OCI-LY1 (cell line): ENCODE measurements at regions not wholly inside any gene's neighbourhood (a gene's known extent, or its start where the extent isn't known, plus 50 kb on each side); places are given as distances from the start of the nearest gene placed in this dataset.

Source experiments
- H2AFZ ChIP-seq: fragments of 200-600 bp; sonication (generic), shearing (Covaris generic); 2 replicates; pipeline ENCODE4 v1.6.0; 2014; ENCODE audit warnings: antibody characterized with exemption, mild to moderate bottlenecking, low read length
- H3F3A ChIP-seq: fragments of 200-600 bp; sonication (generic), shearing (Covaris generic); 2 replicates; pipeline ENCODE4 v1.6.0; 2014; ENCODE audit warnings: mild to moderate bottlenecking, antibody characterized with exemption, low read length, moderate library complexity; ENCODE audit not compliant: insufficient read depth
- H3K27ac ChIP-seq: fragments of 200-600 bp; sonication (generic); 2 replicates; pipeline ENCODE4 v1.5.1; 2014; ENCODE audit warnings: low read length, mixed run types, mild to moderate bottlenecking, low read depth; ENCODE audit not compliant: poor library complexity, severe bottlenecking
- H3K27me3 ChIP-seq: fragments of 200-600 bp; sonication (generic); 2 replicates; pipeline ENCODE4 v1.6.0; 2014; ENCODE audit warnings: antibody characterized with exemption, mild to moderate bottlenecking, low read length, moderate library complexity; ENCODE audit not compliant: insufficient read depth
- H3K36me3 ChIP-seq: fragments of 200-600 bp; sonication (generic); 2 replicates; pipeline ENCODE4 v1.6.1; 2014; ENCODE audit warnings: mild to moderate bottlenecking, antibody characterized with exemption, low read length, moderate library complexity, mixed read lengths; ENCODE audit not compliant: insufficient read depth
- H3K4me1 ChIP-seq: fragments of 200-600 bp; sonication (generic); 2 replicates; pipeline ENCODE4 v1.5.1; 2014; ENCODE audit warnings: mild to moderate bottlenecking, low read length, moderate library complexity; ENCODE audit not compliant: insufficient read depth, severe bottlenecking
- H3K4me2 ChIP-seq: fragments of 200-600 bp; sonication (generic), shearing (Covaris generic); 2 replicates; pipeline ENCODE4 v1.6.1; 2014; ENCODE audit warnings: low read length
- H3K4me3 ChIP-seq: fragments of 200-600 bp; sonication (generic); 2 replicates; pipeline ENCODE4 v1.5.1; 2014; ENCODE audit warnings: low read length, low read depth, mild to moderate bottlenecking, mixed read lengths; ENCODE audit not compliant: poor library complexity, severe bottlenecking
- H3K79me2 ChIP-seq: fragments of 200-600 bp; shearing (Covaris generic); 2 replicates; pipeline ENCODE4 v1.6.1; 2016; ENCODE audit warnings: mixed run types, low read length, mixed read lengths; ENCODE audit not compliant: insufficient read depth
- H3K9ac ChIP-seq: fragments of 200-600 bp; sonication (generic), shearing (Covaris generic); 2 replicates; pipeline ENCODE4 v1.6.1; 2014; ENCODE audit warnings: mild to moderate bottlenecking, low read length, mixed read lengths
- H3K9me2 ChIP-seq: fragments of 200-600 bp; sonication (generic), shearing (Covaris generic); 2 replicates; pipeline ENCODE4 v1.6.1; 2014; ENCODE audit warnings: low read depth, mild to moderate bottlenecking, low read length, mixed read lengths
- H3K9me3 ChIP-seq: fragments of 200-600 bp; shearing (Covaris generic); 2 replicates; pipeline ENCODE4 v1.6.1; 2014; ENCODE audit warnings: low read length, mixed read lengths
- H4K20me1 ChIP-seq: fragments of 200-600 bp; sonication (generic), shearing (Covaris generic); 2 replicates; pipeline ENCODE4 v1.6.0; 2016; ENCODE audit warnings: mild to moderate bottlenecking, low read length; ENCODE audit not compliant: insufficient read depth
- EZH2 ChIP-seq: fragments of 200-600 bp; sonication (generic), shearing (Covaris generic); IDR thresholded peaks from 2 replicates; pipeline ENCODE4 v1.8.0; 2017; ENCODE audit warnings: borderline replicate concordance, mixed run types, mild to moderate bottlenecking, antibody characterized with exemption, low read length, moderate library complexity, mixed read lengths
- TF ChIP-seq, protein P1 (sequence below): fragments of 200-600 bp; sonication (generic), shearing (Covaris generic); IDR thresholded peaks from 2 replicates; pipeline ENCODE4 v1.5.1; 2017; ENCODE audit warnings: mild to moderate bottlenecking, antibody characterized with exemption, low read length, moderate library complexity, mixed read lengths

DNA sequence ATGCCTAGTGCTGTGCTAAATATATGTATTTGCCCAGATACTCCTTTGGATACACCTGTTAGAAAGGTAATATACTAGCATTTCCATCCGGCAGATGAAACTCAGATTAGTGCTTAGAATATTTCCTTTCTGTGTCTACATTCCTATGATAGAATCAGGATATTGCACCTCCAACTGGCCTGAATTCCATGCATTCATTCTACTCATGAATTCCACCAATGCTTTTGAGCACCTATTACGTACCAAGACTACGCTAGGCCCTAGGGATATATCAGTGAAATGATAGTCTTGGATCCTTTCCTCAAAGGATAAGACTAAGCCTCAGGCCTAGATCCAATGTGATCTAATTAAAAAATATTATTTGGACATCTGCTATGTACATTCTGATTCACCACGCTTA is 223.8 kb upstream of the SERP2 start:
- H4K20me1 ChIP-seq, result no peaks in the 10 kb centered on the region
- H3K4me2 ChIP-seq, result no peak overlapping the region
- H3K9ac ChIP-seq, result no peak overlapping the region
- TF ChIP-seq EZH2, result no peak
- TF ChIP-seq, protein P1, sequence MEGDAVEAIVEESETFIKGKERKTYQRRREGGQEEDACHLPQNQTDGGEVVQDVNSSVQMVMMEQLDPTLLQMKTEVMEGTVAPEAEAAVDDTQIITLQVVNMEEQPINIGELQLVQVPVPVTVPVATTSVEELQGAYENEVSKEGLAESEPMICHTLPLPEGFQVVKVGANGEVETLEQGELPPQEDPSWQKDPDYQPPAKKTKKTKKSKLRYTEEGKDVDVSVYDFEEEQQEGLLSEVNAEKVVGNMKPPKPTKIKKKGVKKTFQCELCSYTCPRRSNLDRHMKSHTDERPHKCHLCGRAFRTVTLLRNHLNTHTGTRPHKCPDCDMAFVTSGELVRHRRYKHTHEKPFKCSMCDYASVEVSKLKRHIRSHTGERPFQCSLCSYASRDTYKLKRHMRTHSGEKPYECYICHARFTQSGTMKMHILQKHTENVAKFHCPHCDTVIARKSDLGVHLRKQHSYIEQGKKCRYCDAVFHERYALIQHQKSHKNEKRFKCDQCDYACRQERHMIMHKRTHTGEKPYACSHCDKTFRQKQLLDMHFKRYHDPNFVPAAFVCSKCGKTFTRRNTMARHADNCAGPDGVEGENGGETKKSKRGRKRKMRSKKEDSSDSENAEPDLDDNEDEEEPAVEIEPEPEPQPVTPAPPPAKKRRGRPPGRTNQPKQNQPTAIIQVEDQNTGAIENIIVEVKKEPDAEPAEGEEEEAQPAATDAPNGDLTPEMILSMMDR, result no peak
- no peak overlapping the region for H3K4me3 ChIP-seq
- no peaks in the 10 kb centered on the region for H3K36me3 ChIP-seq
- no peaks in the 10 kb centered on the region for H3K9me3 ChIP-seq
- no peaks in the 10 kb centered on the region for H3K79me2 ChIP-seq
- no peaks in the 10 kb centered on the region for H3F3A ChIP-seq
- H3K27ac ChIP-seq, result no peak overlapping the region
- peaks cover 5% of the 10 kb centered on the region for H3K4me1 ChIP-seq
- no peaks in the 10 kb centered on the region for H3K9me2 ChIP-seq
- H2AFZ ChIP-seq, result no peak overlapping the region
- H3K27me3 ChIP-seq, result no peaks in the 10 kb centered on the region

DNA sequence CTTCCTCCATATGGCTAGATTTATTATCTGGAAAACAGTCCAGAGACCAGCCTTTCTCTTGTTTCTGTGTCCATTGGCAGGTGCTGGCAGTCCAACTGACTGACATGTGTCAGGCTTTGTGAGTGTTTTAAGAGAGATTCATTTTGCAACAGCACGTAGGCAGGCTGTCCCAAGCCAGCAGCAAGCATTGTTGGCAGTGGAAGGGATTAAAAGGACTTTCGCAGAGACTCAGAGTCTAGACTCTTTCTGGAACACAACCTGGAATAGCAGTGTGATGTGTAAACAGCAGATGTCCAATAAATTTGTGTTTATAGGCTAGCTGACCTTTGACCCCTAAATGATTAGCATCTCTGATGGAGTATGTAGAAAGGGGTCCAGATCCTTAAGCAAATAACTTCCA is 222.2 kb upstream of the SERP2 start:
- Histone ChIP-seq H3K27ac (no peak overlapping the region), H3K79me2 (no peaks in the 10 kb centered on the region), H3K9me3 (no peaks in the 10 kb centered on the region), H3K36me3 (no peaks in the 10 kb centered on the region), H3K9ac (no peak overlapping the region), H3K4me2 (no peak overlapping the region), H3F3A (no peaks in the 10 kb centered on the region), H3K9me2 (no peaks in the 10 kb centered on the region), H4K20me1 (no peaks in the 10 kb centered on the region), H2AFZ (no peak overlapping the region), H3K27me3 (no peaks in the 10 kb centered on the region; the same call in 1 of the 2 replicates), H3K4me3 (no peak overlapping the region), H3K4me1 (peaks cover 2% of the 10 kb centered on the region)
- TF ChIP-seq, protein P1, result no peak
- TF ChIP-seq EZH2, result no peak

DNA sequence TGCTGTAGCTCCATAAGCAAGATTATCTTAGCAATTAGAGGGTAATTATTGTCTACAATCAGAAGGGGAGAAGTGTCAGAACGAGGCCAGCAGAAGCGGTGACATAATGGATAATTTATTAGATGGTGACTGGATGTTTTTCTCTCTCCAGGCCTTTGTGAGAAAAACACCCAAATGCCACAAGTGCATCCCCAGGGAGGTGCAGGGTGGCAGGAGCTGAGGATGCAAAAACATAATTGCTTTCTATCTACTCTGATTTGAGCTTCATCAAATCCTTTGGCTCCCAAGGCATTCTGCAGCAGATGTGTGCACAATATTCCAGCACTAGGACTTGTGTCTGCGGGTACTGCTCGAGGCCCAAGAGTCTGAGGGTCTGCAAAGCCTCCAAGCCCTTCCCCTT is 220.1 kb upstream of the SERP2 start:
- Histone ChIP-seq H4K20me1 (no peaks in the 10 kb centered on the region), H3K36me3 (no peaks in the 10 kb centered on the region), H3K4me2 (no peak overlapping the region), H3K4me3 (no peak overlapping the region), H3K9me2 (no peaks in the 10 kb centered on the region), H3K9ac (no peak overlapping the region), H2AFZ (no peak overlapping the region), H3K4me1 (no peaks in the 10 kb centered on the region), H3K79me2 (no peaks in the 10 kb centered on the region), H3K27me3 (no peaks in the 10 kb centered on the region; the same call in 1 of the 2 replicates), H3K27ac (no peak overlapping the region), H3F3A (no peaks in the 10 kb centered on the region), H3K9me3 (no peaks in the 10 kb centered on the region)
- TF ChIP-seq EZH2, result no peak
- TF ChIP-seq, protein P1, result no peak
